Mesenchymal stem cell (in vitro differentiated cells and primary cell): ENCODE measurements at regions not wholly inside any gene's neighbourhood (a gene's known extent, or its start where the extent isn't known, plus 50 kb on each side); places are given as distances from the start of the nearest gene placed in this dataset.

Source experiments
- DNase-seq: peaks from one replicate; pipeline ENCODE4 v3.0.0-alpha.2; 2013
- H2AFZ ChIP-seq: one replicate; pipeline ENCODE4 v1.6.1; 2013; ENCODE audit warnings: low read depth, mild to moderate bottlenecking, control low read depth, inconsistent platforms, low read length, moderate library complexity
- H2AK5ac ChIP-seq: 2 replicates; pipeline ENCODE4 v1.6.1; 2013; ENCODE audit warnings: low read length, moderate library complexity, mild to moderate bottlenecking, inconsistent platforms; ENCODE audit not compliant: severe bottlenecking
- H2BK120ac ChIP-seq: one replicate; pipeline ENCODE4 v1.6.1; 2013; ENCODE audit warnings: low read depth, mild to moderate bottlenecking, inconsistent platforms, low read length, moderate library complexity
- H2BK12ac ChIP-seq, 2 experiments: one replicate each; pipeline ENCODE4 v1.6.1; 2013; ENCODE audit warnings: inconsistent platforms in 2 of 2, low read length in 2 of 2, mild to moderate bottlenecking in 2 of 2, moderate library complexity in 2 of 2, control low read depth in 1 of 2
- H2BK15ac ChIP-seq: one replicate; pipeline ENCODE4 v1.6.1; 2013; ENCODE audit warnings: mild to moderate bottlenecking, low read depth, inconsistent platforms; ENCODE audit not compliant: poor library complexity, severe bottlenecking
- H2BK5ac ChIP-seq: 2 replicates; pipeline ENCODE4 v1.6.1; 2013; ENCODE audit warnings: low read depth, mild to moderate bottlenecking, low read length, control low read depth, inconsistent platforms; ENCODE audit not compliant: poor library complexity, severe bottlenecking
- H3K14ac ChIP-seq, 2 experiments: one replicate each; pipeline ENCODE4 v1.6.1; 2013; ENCODE audit warnings: inconsistent platforms in 2 of 2, low read length in 2 of 2, control low read depth in 1 of 2, mild to moderate bottlenecking in 1 of 2, moderate library complexity in 1 of 2
- H3K18ac ChIP-seq, 2 experiments: one replicate each; pipeline ENCODE4 v1.6.1; 2013; ENCODE audit warnings: inconsistent platforms in 2 of 2, low read length in 2 of 2, control low read depth in 1 of 2, low read depth in 1 of 2, mild to moderate bottlenecking in 1 of 2
- H3K23ac ChIP-seq, 2 experiments: one replicate each; pipeline ENCODE4 v1.6.1; 2013; ENCODE audit warnings: inconsistent platforms in 2 of 2, low read length in 2 of 2, mild to moderate bottlenecking in 2 of 2, moderate library complexity in 2 of 2, control low read depth in 1 of 2
- H3K27ac ChIP-seq: 2 replicates; pipeline ENCODE4 v1.5.1; 2013; ENCODE audit warnings: mild to moderate bottlenecking, moderate library complexity, low read length, control low read depth, inconsistent platforms; ENCODE audit not compliant: poor library complexity, severe bottlenecking
- H3K27me3 ChIP-seq, 2 experiments: 2 replicates each; pipeline versions ENCODE4 v1.6.1 to v1.7.0; 2013; ENCODE audit warnings: low read length in 2 of 2, mild to moderate bottlenecking in 2 of 2, moderate library complexity in 2 of 2, control low read depth in 1 of 2, inconsistent platforms in 1 of 2; ENCODE audit not compliant: control insufficient read depth in 1 of 2, insufficient read depth in 1 of 2
- H3K36me3 ChIP-seq, 2 experiments: 2 replicates each; pipeline versions ENCODE4 v1.6.1 to v1.7.0; 2013; ENCODE audit warnings: low read length in 2 of 2, control low read depth in 1 of 2, inconsistent platforms in 1 of 2, low read depth in 1 of 2, mild to moderate bottlenecking in 1 of 2; ENCODE audit not compliant: insufficient read depth in 2 of 2, control insufficient read depth in 1 of 2
- H3K4ac ChIP-seq, 2 experiments: one replicate each; pipeline ENCODE4 v1.6.1; 2013; ENCODE audit warnings: inconsistent platforms in 2 of 2, low read length in 2 of 2, mild to moderate bottlenecking in 2 of 2, moderate library complexity in 2 of 2, control low read depth in 1 of 2, low read depth in 1 of 2
- H3K4me1 ChIP-seq: 2 replicates; pipeline ENCODE4 v1.6.1; 2013; ENCODE audit warnings: low read depth, low read length, control low read depth; ENCODE audit not compliant: control insufficient read depth, insufficient read depth
- H3K4me2 ChIP-seq: 2 replicates; pipeline ENCODE4 v1.6.1; 2013; ENCODE audit warnings: low read length, mild to moderate bottlenecking, inconsistent platforms; ENCODE audit not compliant: poor library complexity, severe bottlenecking
- H3K4me3 ChIP-seq, 2 experiments: 2 replicates each; pipeline versions ENCODE4 v1.5.1 to v1.7.0; 2013; ENCODE audit warnings: low read length in 2 of 2, mild to moderate bottlenecking in 2 of 2, control low read depth in 1 of 2, low read depth in 1 of 2; ENCODE audit not compliant: insufficient read depth in 1 of 2
- H3K79me1 ChIP-seq: replicated peaks from 2 replicates; pipeline ENCODE4 v1.6.1; 2013; ENCODE audit warnings: mild to moderate bottlenecking, control low read depth, low read length, inconsistent platforms; ENCODE audit not compliant: poor library complexity, severe bottlenecking
- H3K9ac ChIP-seq: 2 replicates; pipeline ENCODE4 v1.7.0; 2013; ENCODE audit warnings: mild to moderate bottlenecking, low read length, moderate library complexity
- H3K9me3 ChIP-seq: 2 replicates; pipeline ENCODE4 v1.7.0; 2013; ENCODE audit warnings: mild to moderate bottlenecking, low read length; ENCODE audit not compliant: control insufficient read depth
- H4K8ac ChIP-seq: one replicate; pipeline ENCODE4 v1.6.1; 2013; ENCODE audit warnings: inconsistent platforms, mild to moderate bottlenecking, low read length, moderate library complexity
- H4K91ac ChIP-seq: one replicate; pipeline ENCODE4 v1.6.1; 2013; ENCODE audit warnings: mild to moderate bottlenecking, low read length, inconsistent platforms
- WGBS: methylation state at CpG from one replicate; pipeline ENCODE4 v1.1.7; 2013; ENCODE audit warnings: mixed read lengths; 5-methylcytosine and 5-hydroxymethylcytosine counted together

DNA sequence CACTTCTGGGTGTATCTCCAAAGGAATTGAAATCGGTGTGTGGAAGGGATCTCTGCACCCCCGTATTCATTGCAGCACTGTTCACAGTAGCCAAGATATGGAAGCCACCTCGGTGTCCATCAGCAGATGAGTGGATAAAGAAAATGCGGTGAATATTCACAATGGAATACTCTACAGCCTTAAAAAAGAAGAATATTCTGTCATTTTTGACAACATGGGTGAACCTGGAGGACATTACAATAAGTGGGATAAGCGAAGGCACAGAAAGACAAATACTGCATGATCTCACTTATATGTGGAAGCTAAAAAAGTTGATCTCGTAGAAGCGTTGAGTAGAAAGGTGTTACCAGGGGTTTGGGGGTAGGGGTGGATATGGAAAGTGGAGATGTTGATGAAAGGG is 111.9 kb downstream of the BEGAIN start:
- Histone ChIP-seq H2BK15ac (no peak overlapping the region), H2BK12ac (no peak overlapping the region), H3K4me2 (no peak overlapping the region), H3K36me3 (peaks cover 0 to 19% of the 10 kb centered on the region in 2 experiments), H3K9me3 (no peaks in the 10 kb centered on the region), H3K4me1 (peaks cover 29% of the 10 kb centered on the region), H3K4ac (no peak overlapping the region), H2AK5ac (no peak overlapping the region), H3K9ac (no peak overlapping the region), H3K4me3 (no peak overlapping the region), H2AFZ (no peak overlapping the region), H3K79me1 (peaks cover 29% of the 10 kb centered on the region), H2BK5ac (no peak overlapping the region), H4K91ac (no peak overlapping the region), H4K8ac (no peak overlapping the region), H3K18ac (no peak overlapping the region), H2BK120ac (no peak overlapping the region), H3K14ac (no peak overlapping the region), H3K27ac (peak overlapping the region; percentile 69), H3K23ac (no peak overlapping the region), H3K27me3 (no peaks in the 10 kb centered on the region)
- 99% methylated on average over 5 of the region's 7 CpGs for WGBS
- DNase-seq: no peak

DNA sequence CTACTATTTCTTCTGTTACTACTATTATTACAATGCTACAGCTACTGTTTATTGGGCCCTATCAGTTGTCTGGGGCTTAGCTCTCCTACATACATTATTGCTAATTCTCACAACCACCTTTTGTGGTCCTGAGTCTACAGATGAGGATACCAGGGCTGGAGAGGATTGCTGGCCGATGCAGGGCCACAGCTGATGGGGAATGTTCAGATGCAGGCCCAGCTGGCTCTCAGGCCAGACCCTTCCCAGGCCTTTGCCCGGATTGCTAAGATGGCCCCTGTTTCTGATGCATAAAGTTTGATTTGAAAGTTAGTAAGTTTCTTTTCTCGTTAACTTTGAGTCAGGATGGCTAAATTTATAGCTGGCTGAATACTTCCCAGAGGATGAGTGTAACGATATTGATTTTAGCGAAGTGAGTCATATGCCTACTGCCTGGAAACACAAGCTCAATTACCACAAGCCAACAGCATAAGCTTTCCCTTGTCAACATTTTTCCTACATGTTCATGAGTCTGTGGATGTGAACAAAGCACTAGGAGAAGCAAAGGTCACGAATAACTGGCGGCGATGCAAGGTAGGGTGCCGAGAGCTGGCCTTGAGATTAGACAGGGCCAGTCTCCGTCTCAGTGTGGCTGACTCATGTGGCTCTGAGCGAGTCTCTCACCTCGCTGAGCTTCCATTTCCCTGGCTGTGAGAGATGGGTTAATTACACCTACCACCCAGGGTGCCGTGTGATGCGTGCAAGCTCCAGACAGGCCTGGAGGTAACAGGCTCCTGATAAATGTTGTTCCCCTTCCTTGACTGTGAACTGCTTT is 111.0 kb downstream of the BEGAIN start:
- Histone ChIP-seq H2AK5ac (peak overlapping the region; percentile 79), H3K4ac (no peak overlapping the region), H3K79me1 (peaks cover 28% of the 10 kb centered on the region), H3K18ac (no peak overlapping the region), H3K27me3 (no peaks in the 10 kb centered on the region), H3K4me2 (peak overlapping the region; percentile 38), H3K9ac (no peak overlapping the region), H3K36me3 (peaks cover 0 to 11% of the 10 kb centered on the region in 2 experiments), H2BK120ac (no peak overlapping the region), H3K27ac (peak overlapping the region; percentile 97), H2BK5ac (peak overlapping the region; percentile 45), H3K23ac (no peak overlapping the region), H3K9me3 (no peaks in the 10 kb centered on the region), H4K8ac (no peak overlapping the region), H2BK12ac (no peak overlapping the region), H3K4me3 (no peak overlapping the region), H3K14ac (no peak overlapping the region), H2AFZ (no peak overlapping the region), H3K4me1 (peaks cover 29% of the 10 kb centered on the region), H4K91ac (no peak overlapping the region), H2BK15ac (no peak overlapping the region)
- WGBS: 25% methylated on average over 12 of the region's 14 CpGs
- DNase-seq: peak; percentile 93

DNA sequence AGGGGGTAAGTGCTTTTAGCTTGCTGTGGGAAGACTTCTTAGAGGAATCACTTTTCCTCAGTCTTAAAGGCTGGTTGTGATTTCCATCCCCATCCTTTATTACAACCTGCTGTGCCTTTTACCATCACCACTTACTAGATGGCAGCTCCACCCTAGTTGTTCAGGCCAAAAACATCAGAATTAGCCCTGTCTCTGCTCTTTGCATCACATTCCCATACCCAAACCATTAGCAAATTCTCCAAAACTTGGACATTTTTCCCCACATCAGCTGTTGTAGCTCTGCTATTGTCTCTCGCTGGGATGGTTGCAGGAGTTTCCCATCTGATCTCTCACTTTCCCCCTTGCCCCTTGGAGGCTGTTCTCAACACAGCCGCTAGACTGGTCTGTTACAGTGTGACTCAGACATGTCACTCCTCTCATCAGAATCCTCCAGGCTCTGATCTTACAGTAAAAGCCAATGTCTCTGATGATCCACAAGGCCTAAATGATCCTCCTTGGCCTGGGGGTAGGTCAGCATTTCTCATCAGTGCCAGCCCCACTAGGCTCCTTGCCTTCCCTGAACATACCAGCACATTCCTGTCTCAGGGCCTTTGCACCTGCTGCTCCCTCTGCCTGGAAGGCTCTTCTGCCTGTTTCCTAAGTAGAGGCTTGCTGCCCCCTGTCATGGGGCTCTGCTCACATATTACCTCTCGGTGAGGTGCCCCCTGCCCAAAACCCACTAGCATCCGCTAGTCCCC is 102.5 kb downstream of the BEGAIN start:
- Histone ChIP-seq H3K9ac (no peak overlapping the region), H3K14ac (no peak overlapping the region), H3K4me3 (no peak overlapping the region), H4K91ac (no peak overlapping the region), H3K36me3 (peaks cover 8 to 11% of the 10 kb centered on the region in 2 experiments), H4K8ac (no peak overlapping the region), H3K9me3 (no peaks in the 10 kb centered on the region), H3K18ac (no peak overlapping the region), H3K4me2 (no peak overlapping the region), H2AFZ (no peak overlapping the region), H3K27ac (no peak overlapping the region), H3K23ac (no peak overlapping the region), H2BK15ac (no peak overlapping the region), H2BK120ac (no peak overlapping the region), H2BK5ac (no peak overlapping the region), H3K4ac (no peak overlapping the region), H3K4me1 (peaks cover under 1% of the 10 kb centered on the region), H2BK12ac (no peak overlapping the region), H3K27me3 (no peaks in the 10 kb centered on the region), H3K79me1 (peaks cover 23% of the 10 kb centered on the region), H2AK5ac (no peak overlapping the region)
- DNase-seq: no peak
- 93% methylated on average over 3 of the region's 4 CpGs for WGBS
